Prostate gland (tissue), 2 donors: ENCODE measurements at regions not wholly inside any gene's neighbourhood (a gene's known extent, or its start where the extent isn't known, plus 50 kb on each side); places are given as distances from the start of the nearest gene placed in this dataset.
A peak's percentile ranks its signal among the peaks of the same experiment; 100 is the strongest.
"Not testable (repeated sequence)": the region's sequence is repeated elsewhere in the genome, so short reads cannot be mapped to it uniquely, and the experiment has no call there.

Source experiments
- DNase-seq: peaks from one replicate; pipeline ENCODE4 v3.0.0-alpha.2; 2019; ENCODE audit warnings: low spot score
- H3K27ac ChIP-seq, 2 donors: fragments of 200-600 bp; sonication (generic); 2 replicates each; pipeline ENCODE4 v1.5.1; 2017 to 2019
- H3K27me3 ChIP-seq: fragments of 200-600 bp; sonication (generic); replicated peaks from 2 replicates; pipeline ENCODE4 v1.5.1; 2019; ENCODE audit not compliant: insufficient read depth
- H3K36me3 ChIP-seq, 2 donors: fragments of 200-600 bp; sonication (generic); 1 replicate in 1 of 2; 2 replicates in 1 of 2; pipeline versions ENCODE4 v1.5.1 to v1.8.1; 2017 to 2019
- H3K4me1 ChIP-seq: fragments of 200-600 bp; sonication (generic); replicated peaks from 2 replicates; pipeline ENCODE4 v1.5.1; 2019
- H3K4me3 ChIP-seq, 2 donors: fragments of 200-600 bp; sonication (generic); 2 replicates each; pipeline ENCODE4 v1.5.1; 2017 to 2019
- H3K9me3 ChIP-seq: fragments of 200-600 bp; sonication (generic); 2 replicates; pipeline ENCODE4 v1.5.1; 2017
- POLR2A ChIP-seq: fragments of 450-650 bp; IDR thresholded peaks from one replicate; pipeline ENCODE4 v1.6.1; 2016; ENCODE audit warnings: antibody characterized with exemption, mild to moderate bottlenecking
- POLR2AphosphoS5 ChIP-seq: sonication (generic); formaldehyde crosslinking; IDR thresholded peaks from one replicate; pipeline ENCODE4 v1.6.1; 2017; ENCODE audit warnings: antibody characterized with exemption
- WGBS: methylation state at CpG from one replicate; pipeline ENCODE4 v1.1.5; 2018; 5-methylcytosine and 5-hydroxymethylcytosine counted together
- intact Hi-C: fragments of 100-400 bp; cut with DNase I; formaldehyde crosslinking; loops from one replicate; pipeline ENCODE4 v1.14.2; 2022
- TF ChIP-seq, protein P1 (sequence below), 4 experiments: fragments of 200-600 bp in 2 of 4; fragments of 450-650 bp in 2 of 4; sonication (generic) in 2 of 4; IDR thresholded peaks; 1 replicate in 3 of 4; 2 replicates in 1 of 4; pipeline ENCODE4 v1.5.1; 2016 to 2019; ENCODE audit warnings: antibody characterized with exemption in 4 of 4, mild to moderate bottlenecking in 2 of 4, moderate library complexity in 2 of 4

GRCh38 chr10:120221873-120222485 lies 235.0 kb upstream of the PLPP4 start:
- peaks cover 3% of the 10 kb centered on the region for H3K4me1 ChIP-seq
- peak; percentile 50 for DNase-seq
- no peaks in the 10 kb centered on the region for H3K9me3 ChIP-seq
- H3K36me3 ChIP-seq, result no peaks in the 10 kb centered on the region
- H3K27me3 ChIP-seq, result no peaks in the 10 kb centered on the region
- no peak overlapping the region for H3K27ac ChIP-seq
- intact Hi-C loops, result no loop called here
- H3K4me3 ChIP-seq, result no peak overlapping the region
- 35% methylated on average over 4 of the region's 4 CpGs for WGBS
- TF ChIP-seq POLR2AphosphoS5 (no peak), POLR2A (no peak)
- TF ChIP-seq, protein P1, sequence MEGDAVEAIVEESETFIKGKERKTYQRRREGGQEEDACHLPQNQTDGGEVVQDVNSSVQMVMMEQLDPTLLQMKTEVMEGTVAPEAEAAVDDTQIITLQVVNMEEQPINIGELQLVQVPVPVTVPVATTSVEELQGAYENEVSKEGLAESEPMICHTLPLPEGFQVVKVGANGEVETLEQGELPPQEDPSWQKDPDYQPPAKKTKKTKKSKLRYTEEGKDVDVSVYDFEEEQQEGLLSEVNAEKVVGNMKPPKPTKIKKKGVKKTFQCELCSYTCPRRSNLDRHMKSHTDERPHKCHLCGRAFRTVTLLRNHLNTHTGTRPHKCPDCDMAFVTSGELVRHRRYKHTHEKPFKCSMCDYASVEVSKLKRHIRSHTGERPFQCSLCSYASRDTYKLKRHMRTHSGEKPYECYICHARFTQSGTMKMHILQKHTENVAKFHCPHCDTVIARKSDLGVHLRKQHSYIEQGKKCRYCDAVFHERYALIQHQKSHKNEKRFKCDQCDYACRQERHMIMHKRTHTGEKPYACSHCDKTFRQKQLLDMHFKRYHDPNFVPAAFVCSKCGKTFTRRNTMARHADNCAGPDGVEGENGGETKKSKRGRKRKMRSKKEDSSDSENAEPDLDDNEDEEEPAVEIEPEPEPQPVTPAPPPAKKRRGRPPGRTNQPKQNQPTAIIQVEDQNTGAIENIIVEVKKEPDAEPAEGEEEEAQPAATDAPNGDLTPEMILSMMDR (IDR thresholded peaks at IDR 0.05), result peak in 3 of 4 experiments; percentile 49 to 62 (median 56)

DNA sequence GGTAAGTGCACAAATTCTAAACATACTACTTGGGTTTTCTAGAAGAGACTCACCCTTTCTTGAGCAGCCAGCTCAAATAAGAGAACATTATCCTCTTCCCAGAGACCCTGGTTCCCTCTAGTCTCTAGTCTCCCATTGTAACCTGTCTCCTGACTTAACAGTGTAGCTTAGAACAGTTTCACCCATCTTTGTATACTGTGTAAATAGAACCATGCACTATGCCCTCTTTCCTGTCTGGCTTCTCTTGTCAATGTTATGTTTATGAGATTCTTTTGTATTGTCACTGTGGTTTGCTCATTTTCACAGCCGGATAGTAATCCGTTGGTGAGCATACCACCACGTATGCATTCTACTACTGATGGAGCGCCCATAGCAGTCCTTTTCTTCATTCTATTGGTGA lies 227.4 kb upstream of the PLPP4 start:
- TF ChIP-seq POLR2A (no peak), POLR2AphosphoS5 (no peak)
- TF ChIP-seq, protein P1 (IDR thresholded peaks at IDR 0.05), result no peak
- Histone ChIP-seq H3K4me1 (no peaks in the 10 kb centered on the region), H3K27ac (no peak overlapping the region), H3K9me3 (no peaks in the 10 kb centered on the region), H3K27me3 (no peaks in the 10 kb centered on the region), H3K4me3 (no peak overlapping the region), H3K36me3 (no peaks in the 10 kb centered on the region)
- no peak for DNase-seq
- 70% methylated on average over 4 of the region's 4 CpGs for WGBS
- intact Hi-C loops, result no loop called here

DNA sequence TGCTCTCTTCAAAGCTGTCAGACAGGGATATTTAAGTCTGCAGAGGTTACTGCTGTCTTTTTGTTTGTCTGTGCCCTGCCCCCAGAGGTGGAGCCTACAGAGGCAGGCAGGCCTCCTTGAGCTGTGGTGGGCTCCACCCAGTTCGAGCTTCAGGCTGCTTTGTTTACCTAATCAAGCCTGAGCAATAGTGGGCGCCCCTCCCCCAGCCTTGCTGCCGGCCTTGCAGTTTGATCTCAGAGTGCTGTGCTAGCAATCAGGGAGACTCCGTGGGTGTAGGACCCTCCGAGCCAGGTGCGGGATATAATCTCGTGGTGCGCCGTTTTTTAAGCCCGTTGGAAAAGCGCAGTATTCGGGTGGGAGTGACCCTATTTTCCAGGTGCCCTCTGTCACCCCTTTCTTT lies 217.3 kb upstream of the PLPP4 start:
- intact Hi-C loops, DNase-seq: not testable (repeated sequence)

GRCh38 chr10:120251821-120252442 lies 205.1 kb upstream of the PLPP4 start:
- H3K9me3 ChIP-seq, result no peaks in the 10 kb centered on the region
- H3K27ac ChIP-seq, result peak overlapping the region; percentile 18 to 80
- TF ChIP-seq, protein P1 (IDR thresholded peaks at IDR 0.05), result no peak
- TF ChIP-seq POLR2AphosphoS5, result no peak
- TF ChIP-seq POLR2A, result no peak
- H3K4me1 ChIP-seq, result peaks cover 5% of the 10 kb centered on the region
- WGBS, result 81% methylated on average over 13 of the region's 13 CpGs
- intact Hi-C loops, result no loop called here
- no peak for DNase-seq
- no peaks in the 10 kb centered on the region for H3K36me3 ChIP-seq
- H3K27me3 ChIP-seq, result no peaks in the 10 kb centered on the region
- no peak overlapping the region for H3K4me3 ChIP-seq

More for the DNA sequence above, 217.3 kb upstream of the PLPP4 start:
- H3K9me3 ChIP-seq, H3K27me3 ChIP-seq, H3K4me3 ChIP-seq, H3K36me3 ChIP-seq, H3K4me1 ChIP-seq, H3K27ac ChIP-seq: not testable (repeated sequence)
- WGBS, result 56% methylated on average over 12 of the region's 12 CpGs

GRCh38 chr10:120253131-120253530 lies 203.9 kb upstream of the PLPP4 start:
- intact Hi-C loops, result no loop called here
- peak; percentile 69 for TF ChIP-seq POLR2AphosphoS5
- TF ChIP-seq POLR2A, result no peak
- H3K27ac ChIP-seq, result peak overlapping the region; percentile 57 to 80
- DNase-seq, result peak; percentile 49
- H3K4me1 ChIP-seq, result peaks cover 5% of the 10 kb centered on the region
- no peaks in the 10 kb centered on the region for H3K9me3 ChIP-seq
- H3K36me3 ChIP-seq, result no peaks in the 10 kb centered on the region
- H3K27me3 ChIP-seq, result no peaks in the 10 kb centered on the region
- no peak overlapping the region for H3K4me3 ChIP-seq
- WGBS, result 35% methylated on average over 3 of the region's 3 CpGs

- 80% methylated on average over 4 of the region's 4 CpGs for WGBS
- Histone ChIP-seq H3K4me1 (no peaks in the 10 kb centered on the region), H3K4me3 (no peak overlapping the region), H3K9me3 (no peaks in the 10 kb centered on the region), H3K36me3 (no peaks in the 10 kb centered on the region), H3K27ac (no peak overlapping the region), H3K27me3 (no peaks in the 10 kb centered on the region)
- TF ChIP-seq POLR2AphosphoS5 (no peak), POLR2A (no peak)
- TF ChIP-seq, protein P1 (IDR thresholded peaks at IDR 0.05), result no peak
- DNase-seq, result no peak
- intact Hi-C loops, result no loop called here
Observed at GRCh38 chr10:120260456-120260855, 196.6 kb upstream of the PLPP4 start.
